SK-N-SH (cell line): ENCODE measurements at regions not wholly inside any gene's neighbourhood (a gene's known extent, or its start where the extent isn't known, plus 50 kb on each side); places are given as distances from the start of the nearest gene placed in this dataset.

Source experiments
- CTCF ChIA-PET: fragments of 300-600, 350-600 bp; formaldehyde crosslinking; extraction: SDS; loops from one replicate; lab custom pipeline; 2021; lab: Yijun Ruan, JAX
- POLR2A ChIA-PET: fragments of 350-600 bp; sonication (Branson Sonifier 250); formaldehyde crosslinking; extraction: SDS; loops from one replicate; lab custom pipeline; 2020; ENCODE audit warnings: antibody characterized with exemption, inconsistent platforms; lab: Yijun Ruan, JAX
- DNase-seq: peaks from one replicate; pipeline ENCODE4 v3.0.0; 2012
- H2AFZ ChIP-seq: fragments of 200-600 bp; sonication (generic); 2 replicates; pipeline ENCODE4 v1.8.1; 2016; ENCODE audit warnings: antibody characterized with exemption, mild to moderate bottlenecking, low read depth
- H3F3A ChIP-seq: fragments of 200-600 bp; sonication (generic); replicated peaks from 2 replicates; pipeline ENCODE3; 2016; ENCODE audit warnings: antibody characterized with exemption, mild to moderate bottlenecking; ENCODE audit not compliant: insufficient read depth
- H3K27ac ChIP-seq, 2 experiments: fragments of 200-500 bp in 1 of 2; fragments of 200-600 bp in 1 of 2; sonication (Bioruptor generic) in 1 of 2; sonication (generic), shearing (Covaris generic) in 1 of 2; 2 replicates each; pipeline versions ENCODE4 v1.5.1 to v1.6.1; 2014 to 2016; ENCODE audit warnings: low read depth in 2 of 2, inconsistent platforms in 1 of 2, low read length in 1 of 2, mild to moderate bottlenecking in 1 of 2, mixed read lengths in 1 of 2
- H3K27me3 ChIP-seq: fragments of 200-600 bp; sonication (generic), shearing (Covaris generic); 2 replicates; pipeline ENCODE4 v1.6.1; 2016; ENCODE audit warnings: mixed run types; ENCODE audit not compliant: insufficient read depth
- H3K36me3 ChIP-seq, 2 experiments: fragments of 200-500 bp in 1 of 2; fragments of 200-600 bp in 1 of 2; sonication (Bioruptor generic) in 1 of 2; sonication (generic) in 1 of 2; replicated peaks in 1 of 2; 2 replicates each; pipeline versions ENCODE3 to v1.5.1; 2014 to 2016; ENCODE audit warnings: low read length in 1 of 2, mild to moderate bottlenecking in 1 of 2; ENCODE audit not compliant: insufficient read depth in 2 of 2, control insufficient read depth in 1 of 2
- H3K4me1 ChIP-seq, 2 experiments: fragments of 200-500 bp in 1 of 2; fragments of 200-600 bp in 1 of 2; sonication (Bioruptor generic) in 1 of 2; sonication (generic), shearing (Covaris generic) in 1 of 2; 2 replicates each; pipeline versions ENCODE4 v1.5.1 to v1.6.1; 2014 to 2016; ENCODE audit warnings: low read depth in 1 of 2, low read length in 1 of 2, mixed run types in 1 of 2; ENCODE audit not compliant: insufficient read depth in 2 of 2, control insufficient read depth in 1 of 2
- H3K4me2 ChIP-seq: fragments of 200-600 bp; sonication (generic), shearing (Covaris generic); 2 replicates; pipeline ENCODE4 v1.6.1; 2017; ENCODE audit warnings: mixed run types
- H3K4me3 ChIP-seq, 2 experiments: fragments of 200-500 bp in 1 of 2; fragments of 200-600 bp in 1 of 2; sonication (Bioruptor generic) in 1 of 2; sonication (generic), shearing (Covaris generic) in 1 of 2; 2 replicates each; pipeline versions ENCODE4 v1.5.1 to v1.8.1; 2014 to 2016; ENCODE audit warnings: low read depth in 2 of 2, inconsistent platforms in 1 of 2, low read length in 1 of 2, mild to moderate bottlenecking in 1 of 2, mixed read lengths in 1 of 2, moderate library complexity in 1 of 2
- H3K79me2 ChIP-seq: fragments of 200-600 bp; sonication (generic); 2 replicates; pipeline ENCODE4 v1.8.1; 2017; ENCODE audit warnings: mild to moderate bottlenecking; ENCODE audit not compliant: insufficient read depth
- H3K9ac ChIP-seq: fragments of 200-600 bp; sonication (generic); 2 replicates; pipeline ENCODE4 v1.6.1; 2017; ENCODE audit warnings: mixed run types
- H3K9me2 ChIP-seq: fragments of 200-600 bp; sonication (generic); 2 replicates; pipeline ENCODE4 v1.6.1; 2017; ENCODE audit warnings: mixed run types
- H3K9me3 ChIP-seq: fragments of 200-600 bp; sonication (generic); 2 replicates; pipeline ENCODE4 v1.6.1; 2017; ENCODE audit warnings: mixed run types, mild to moderate bottlenecking, moderate library complexity
- H4K20me1 ChIP-seq: fragments of 200-600 bp; sonication (generic); 2 replicates; pipeline ENCODE4 v1.6.1; 2017; ENCODE audit warnings: mild to moderate bottlenecking, mixed run types; ENCODE audit not compliant: insufficient read depth
- CHD2 ChIP-seq: fragments of 150-350 bp; IDR thresholded peaks from 2 replicates; pipeline ENCODE4 v1.6.1; 2018; ENCODE audit warnings: low read length; ENCODE audit not compliant: partially characterized antibody
- CTCF ChIP-seq: fragments of 200-600 bp; sonication (generic); IDR thresholded peaks from 2 replicates; pipeline ENCODE4 v1.6.1; 2017; ENCODE audit warnings: antibody characterized with exemption, mild to moderate bottlenecking, moderate library complexity
- ELF1 ChIP-seq: IDR thresholded peaks from 2 replicates; pipeline ENCODE4 v1.4.0; 2012
- FOXM1 ChIP-seq: IDR thresholded peaks from 2 replicates; pipeline ENCODE4 v1.4.0; 2012; ENCODE audit warnings: low read depth, mild to moderate bottlenecking
- JUND ChIP-seq: IDR thresholded peaks from 2 replicates; pipeline ENCODE4 v1.4.0; 2012
- POLR2AphosphoS5 ChIP-seq: IDR thresholded peaks from 2 replicates; pipeline ENCODE4 v1.6.1; 2012; ENCODE audit warnings: low read depth, low read length
- RCOR1 ChIP-seq: fragments of 150-350 bp; IDR thresholded peaks from 2 replicates; pipeline ENCODE4 v1.6.1; 2017; ENCODE audit warnings: antibody characterized with exemption, low read length
- TCF12 ChIP-seq: IDR thresholded peaks from 2 replicates; pipeline ENCODE4 v1.4.0; 2012
- YY1 ChIP-seq: IDR thresholded peaks from 2 replicates; pipeline ENCODE4 v1.4.0; 2012; ENCODE audit warnings: low read depth, mild to moderate bottlenecking
- WGBS: methylation state at CpG from one replicate; pipeline ENCODE4 v1.1.6; 2017; ENCODE audit warnings: low lambda C conversion rate; 5-methylcytosine and 5-hydroxymethylcytosine counted together

- no peak for TF ChIP-seq CHD2
- TF ChIP-seq POLR2AphosphoS5 = no peak
- TF ChIP-seq FOXM1 = no peak
- no peak for TF ChIP-seq RCOR1
Measured at GRCh38 chr2:238997137-238997390, 149.2 kb downstream of the TWIST2 start (continued).

GRCh38 chr2:238997684-238998083 is 149.8 kb downstream of the TWIST2 start:
- Histone ChIP-seq H3K4me2 (no peak overlapping the region), H3K27ac (no peak overlapping the region), H3K9me3 (no peaks in the 10 kb centered on the region), H4K20me1 (no peaks in the 10 kb centered on the region), H3K9ac (no peak overlapping the region), H3K9me2 (no peaks in the 10 kb centered on the region), H3K79me2 (no peaks in the 10 kb centered on the region), H3K27me3 (no peaks in the 10 kb centered on the region), H2AFZ (no peak overlapping the region), H3K4me3 (no peak overlapping the region), H3K36me3 (no peaks in the 10 kb centered on the region), H3K4me1 (peaks cover 0 to 7% of the 10 kb centered on the region in 2 experiments; a peak in 1 of 4 replicates), H3F3A (no peaks in the 10 kb centered on the region)
- CTCF ChIA-PET = interaction anchor here (2.4 kb wide), 1 partner anchor 27 kb away, joined by 5 read pairs; no protein-coding TSS in a partner anchor
- WGBS = 45% methylated on average over 6 of the region's 10 CpGs
- peak; percentile 4 for DNase-seq
- POLR2A ChIA-PET = no interaction called here
- no peak for TF ChIP-seq YY1
- no peak for TF ChIP-seq JUND
- no peak for TF ChIP-seq ELF1
- TF ChIP-seq CTCF = no peak
- TF ChIP-seq TCF12 = no peak
